Stimulated activated CD4-positive, alpha-beta T cell treated with anti-CD3 and anti-CD28 coated beads, TNF-alpha, amount 100 ng/mL, for 48 hours (primary cell): ENCODE measurements at regions not wholly inside any gene's neighbourhood (a gene's known extent, or its start where the extent isn't known, plus 50 kb on each side); places are given as distances from the start of the nearest gene placed in this dataset.
"Not testable (repeated sequence)": the region's sequence is repeated elsewhere in the genome, so short reads cannot be mapped to it uniquely, and the experiment has no call there.

ENCODE experiments used
- DNase-seq, 3 donors: peaks; one replicate each; pipeline ENCODE4 v3.0.0-alpha.2; 2020; ENCODE audit warnings: low read depth in 3 of 3

GRCh38 chr10:47711428-47711827 is 52.0 kb downstream of the SYT15B start:
- DNase-seq: not testable (repeated sequence)

- not testable (repeated sequence) for DNase-seq
These were observed 52.9 kb downstream of the SYT15B start for GRCh38 chr10:47710443-47710842.

- DNase-seq: peak; percentile 44 to 55 (median 51)
These were observed 57.5 kb downstream of the SYT15B start for GRCh38 chr10:47705698-47706414.

- not testable (repeated sequence) for DNase-seq
These were observed 62.1 kb downstream of the SYT15B start for GRCh38 chr10:47701285-47701684.

GRCh38 chr10:47699854-47700253 is 63.5 kb downstream of the SYT15B start:
- DNase-seq: not testable (repeated sequence)

GRCh38 chr10:47696170-47696569 is 67.2 kb downstream of the SYT15B start:
- not testable (repeated sequence) for DNase-seq

GRCh38 chr10:47695149-47695548 is 68.2 kb downstream of the SYT15B start:
- not testable (repeated sequence) for DNase-seq

GRCh38 chr10:47690304-47690703 is 73.1 kb downstream of the SYT15B start:
- not testable (repeated sequence) for DNase-seq

GRCh38 chr10:47683826-47684475 is 79.4 kb downstream of the SYT15B start:
- not testable (repeated sequence) for DNase-seq

- DNase-seq: not testable (repeated sequence)
These were observed 81.8 kb downstream of the SYT15B start for GRCh38 chr10:47681638-47681990.

- not testable (repeated sequence) for DNase-seq
These were observed 82.3 kb downstream of the SYT15B start for GRCh38 chr10:47680848-47681637.

GRCh38 chr10:47676102-47676501 is 87.3 kb downstream of the SYT15B start:
- DNase-seq: not testable (repeated sequence)

GRCh38 chr10:47675577-47675976 is 87.8 kb downstream of the SYT15B start:
- DNase-seq: not testable (repeated sequence)

- DNase-seq: not testable (repeated sequence)
These were observed 90.3 kb downstream of the SYT15B start for GRCh38 chr10:47673128-47673527.

- not testable (repeated sequence) for DNase-seq
These were observed 92.5 kb downstream of the SYT15B start for GRCh38 chr10:47670857-47671256.

- not testable (repeated sequence) for DNase-seq
These were observed 101.3 kb downstream of the SYT15B start for GRCh38 chr10:47661955-47662577.

GRCh38 chr10:47656732-47657131 is 106.7 kb downstream of the SYT15B start:
- DNase-seq: not testable (repeated sequence)

GRCh38 chr10:47654161-47654560 is 109.2 kb downstream of the SYT15B start:
- DNase-seq: not testable (repeated sequence)

- not testable (repeated sequence) for DNase-seq
These were observed 114.8 kb downstream of the SYT15B start for GRCh38 chr10:47648594-47648993.

- not testable (repeated sequence) for DNase-seq
These were observed 115.8 kb downstream of the SYT15B start for GRCh38 chr10:47647523-47648101.

GRCh38 chr10:47646686-47647273 is 116.6 kb downstream of the SYT15B start:
- peak in 1 of 3 donors; percentile 9 for DNase-seq
